COLO668 (cell line): ENCODE measurements at regions not wholly inside any gene's neighbourhood (a gene's known extent, or its start where the extent isn't known, plus 50 kb on each side); places are given as distances from the start of the nearest gene placed in this dataset.

ENCODE experiments used
- DNase-seq: peaks from one replicate; lab custom pipeline; 2025; ENCODE audit not compliant: unreplicated experiment; lab: John Stamatoyannopoulos, UW

DNA sequence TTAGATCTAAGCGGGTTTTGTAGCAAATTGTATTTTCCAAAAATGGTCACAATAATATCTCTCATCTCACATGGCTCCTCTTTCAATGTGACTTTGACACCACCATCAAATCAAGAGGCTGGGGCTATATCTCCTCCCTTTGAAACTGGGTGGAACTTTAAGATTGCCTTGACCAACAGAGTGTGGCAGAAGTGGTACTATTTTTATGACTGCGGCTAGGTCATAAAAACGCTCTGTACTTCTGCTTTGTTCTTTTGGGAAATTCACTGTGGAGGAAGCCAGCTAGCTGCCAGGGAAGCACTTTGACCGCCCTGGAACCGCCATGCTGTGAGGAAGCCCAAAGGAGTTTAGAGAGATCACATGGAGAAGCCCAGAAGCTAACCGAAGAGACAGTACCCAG lies 50.7 kb upstream of the ACOT11 start:
- no peak for DNase-seq

DNA sequence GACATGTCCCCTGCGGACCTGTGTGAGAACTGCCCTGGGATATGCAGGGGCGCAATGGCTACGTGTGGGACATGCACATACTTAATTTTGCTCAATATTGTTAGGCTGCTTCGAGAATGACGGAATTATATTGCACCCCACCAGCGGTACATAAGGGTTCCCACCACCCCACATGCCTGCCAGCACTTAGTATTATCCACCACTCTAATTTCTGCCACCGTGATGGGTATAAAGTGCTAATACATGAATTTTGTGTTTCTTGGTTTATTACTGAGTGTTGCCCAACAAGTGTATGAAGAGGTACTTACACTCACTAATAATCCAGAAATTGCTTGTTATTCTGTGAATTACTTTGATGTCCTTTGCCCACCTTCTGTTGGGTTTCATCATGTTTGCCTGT lies 52.1 kb upstream of the ACOT11 start:
- DNase-seq, result no peak

DNA sequence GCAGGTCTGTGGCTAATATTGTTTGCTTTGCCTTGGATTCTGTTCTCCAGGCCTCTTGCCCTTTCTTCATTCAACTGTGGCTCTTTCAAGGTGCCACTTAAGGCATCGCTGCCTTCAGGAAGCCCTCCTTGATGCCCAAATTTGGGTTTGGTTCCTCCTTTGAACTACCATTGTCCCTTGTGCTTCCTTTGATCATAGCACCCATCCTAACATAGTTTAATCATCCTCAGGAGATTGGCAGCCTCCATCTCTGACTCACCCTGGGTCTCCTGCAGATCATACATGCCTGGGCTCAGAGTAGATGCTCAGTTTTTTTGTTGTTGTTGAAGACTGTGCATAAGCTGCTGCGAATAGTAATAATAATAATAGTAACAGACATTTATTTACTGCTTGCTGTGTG lies 54.4 kb upstream of the ACOT11 start:
- no peak for DNase-seq

DNA sequence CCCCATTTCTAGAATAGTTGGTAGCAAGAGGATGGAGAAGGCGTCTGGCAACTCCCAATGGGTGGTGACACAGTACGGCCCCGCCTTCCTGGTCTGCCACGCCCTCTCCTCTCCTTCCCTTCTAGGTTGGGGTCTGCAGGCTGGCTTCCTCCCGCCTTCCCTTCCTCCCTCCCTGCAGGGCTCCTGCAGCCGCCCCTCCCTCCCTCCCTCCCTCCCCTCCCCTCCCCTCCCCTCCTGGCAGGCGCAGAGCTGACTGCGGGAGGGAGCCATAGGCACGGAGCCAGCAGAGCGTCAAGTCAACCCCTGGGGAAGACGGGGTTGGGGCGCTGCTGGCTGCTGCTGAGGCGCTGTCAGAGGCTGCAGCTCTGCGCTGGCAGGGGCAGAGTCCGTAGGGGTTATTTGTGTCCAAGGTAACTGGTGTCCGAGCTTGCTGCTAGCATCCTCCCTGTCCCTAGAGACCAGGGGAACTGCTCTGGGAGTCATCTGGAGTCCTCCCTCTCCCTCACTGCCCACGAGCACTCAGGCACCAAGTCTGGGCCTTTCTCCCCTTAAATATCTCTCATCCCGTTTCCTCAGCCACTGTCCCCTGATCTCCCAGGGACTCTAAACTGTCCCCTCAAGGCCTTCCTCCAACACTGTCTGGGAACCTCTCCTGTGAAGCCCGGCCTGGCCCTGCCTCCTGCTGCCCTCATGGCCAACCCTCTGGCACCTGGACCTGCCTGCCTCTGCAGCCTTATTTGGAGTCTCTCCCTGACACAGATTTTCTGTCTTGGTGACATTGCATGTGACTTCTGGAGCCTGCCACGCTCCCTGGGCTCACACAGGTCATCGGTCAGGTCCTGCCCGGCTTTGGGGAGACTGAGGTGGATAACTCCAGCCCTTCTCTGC lies 57.4 kb upstream of the ACOT11 start:
- no peak for DNase-seq

DNA sequence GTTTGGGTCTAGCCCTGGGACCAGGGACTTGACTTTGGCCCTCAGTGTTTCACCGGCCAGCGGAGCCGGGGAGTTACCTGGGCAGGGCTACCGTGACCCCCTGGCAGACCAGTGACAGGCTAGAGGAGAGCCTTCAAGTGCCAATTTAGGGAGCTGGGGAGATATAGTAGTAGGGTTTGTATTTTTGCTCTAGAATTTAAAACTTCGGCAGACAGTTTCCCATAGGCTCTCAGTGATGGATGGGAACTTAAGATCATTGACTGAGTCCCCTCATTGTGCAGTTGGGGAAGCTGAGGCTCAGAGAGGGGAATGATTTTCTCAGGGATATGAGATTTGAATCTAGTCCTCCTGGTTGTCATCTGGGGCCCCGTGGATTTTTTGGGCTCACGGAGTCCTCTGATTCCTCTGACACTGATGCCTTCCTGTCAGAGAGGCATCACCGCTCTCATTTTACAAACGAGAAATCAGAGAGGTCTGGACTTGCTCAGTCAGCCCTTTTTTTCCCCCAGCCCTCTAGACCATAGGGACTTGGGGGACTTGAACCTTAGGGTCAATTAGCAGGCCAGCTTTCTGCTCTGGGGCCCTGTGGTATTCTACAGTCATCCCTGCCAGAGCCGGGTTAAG lies 58.3 kb upstream of the ACOT11 start:
- DNase-seq, result no peak

DNA sequence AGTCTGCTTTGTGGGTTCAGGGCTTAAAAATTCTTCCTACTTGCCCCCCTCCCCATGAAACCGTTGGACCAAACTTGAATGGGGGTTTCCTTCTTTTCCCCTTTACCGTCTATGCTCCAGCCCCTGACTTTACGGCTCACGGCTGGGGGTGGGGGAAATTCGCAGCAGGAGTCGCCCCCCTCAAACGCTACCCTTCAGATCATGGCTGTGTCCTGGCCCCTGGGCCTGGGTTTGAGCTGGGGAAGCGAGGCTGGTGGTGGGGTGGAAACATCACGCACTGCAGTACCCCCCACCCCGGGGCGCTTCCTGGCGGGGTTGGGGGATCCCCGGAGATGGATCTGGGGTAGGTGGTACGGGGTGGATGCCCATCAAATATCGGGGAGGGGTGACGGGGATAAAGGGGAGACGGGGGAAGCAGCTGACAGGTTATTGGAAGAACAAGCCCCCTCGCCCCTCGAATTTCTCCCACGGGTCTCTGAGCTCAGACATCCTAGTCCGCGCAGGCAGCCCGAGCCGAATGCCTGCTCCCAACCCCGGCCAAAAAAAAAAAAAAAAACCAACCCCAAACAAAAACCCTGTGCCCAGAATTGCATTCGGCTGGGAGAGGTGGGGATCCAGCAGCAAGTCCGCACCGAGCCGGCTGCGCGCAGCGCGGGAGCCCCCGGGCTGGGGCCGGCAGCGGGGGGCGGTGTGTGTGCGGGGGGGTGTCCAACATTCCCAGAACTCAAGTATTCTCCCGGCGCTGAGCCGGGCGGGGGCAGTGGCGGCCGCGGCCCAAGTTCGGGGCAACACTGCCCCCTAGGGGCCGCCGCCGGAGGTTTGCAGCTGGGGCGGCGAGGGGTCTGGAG lies 59.0 kb upstream of the ACOT11 start:
- peak; percentile 91 for DNase-seq

DNA sequence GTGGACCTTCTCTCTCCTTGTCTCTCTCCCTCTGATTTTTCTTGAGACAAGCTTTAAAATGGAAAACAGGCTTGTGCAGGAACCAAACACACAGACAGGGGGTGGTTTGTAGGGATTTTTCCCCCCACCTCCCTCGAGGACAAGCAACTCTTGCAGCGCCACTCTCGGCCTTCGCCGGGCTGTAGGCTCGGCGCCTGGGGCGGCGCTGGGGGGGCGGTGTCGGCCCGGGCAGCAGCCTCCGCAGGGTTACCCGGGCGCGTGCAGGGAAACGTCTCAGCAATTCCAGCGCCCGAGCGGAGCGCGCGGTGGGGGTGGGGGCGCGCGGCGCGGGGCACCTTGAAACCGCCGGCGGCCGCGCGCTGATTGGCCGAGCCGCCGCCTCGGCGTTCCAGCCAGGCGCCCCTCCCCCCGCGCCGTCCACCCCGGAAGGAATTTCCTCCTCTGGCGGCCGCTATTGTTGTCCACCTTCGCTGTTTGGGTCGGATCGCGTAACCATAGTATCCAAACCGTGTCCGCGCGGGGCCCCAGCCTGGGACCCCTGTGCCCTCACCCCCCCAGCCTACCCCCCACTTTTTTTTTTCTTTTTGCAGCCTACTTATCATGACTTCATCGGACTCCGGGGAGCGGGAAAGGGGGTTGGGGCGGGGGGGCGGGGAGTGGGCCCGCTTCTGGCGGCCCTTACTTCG lies 59.8 kb upstream of the ACOT11 start:
- DNase-seq, result peak; percentile 99

DNA sequence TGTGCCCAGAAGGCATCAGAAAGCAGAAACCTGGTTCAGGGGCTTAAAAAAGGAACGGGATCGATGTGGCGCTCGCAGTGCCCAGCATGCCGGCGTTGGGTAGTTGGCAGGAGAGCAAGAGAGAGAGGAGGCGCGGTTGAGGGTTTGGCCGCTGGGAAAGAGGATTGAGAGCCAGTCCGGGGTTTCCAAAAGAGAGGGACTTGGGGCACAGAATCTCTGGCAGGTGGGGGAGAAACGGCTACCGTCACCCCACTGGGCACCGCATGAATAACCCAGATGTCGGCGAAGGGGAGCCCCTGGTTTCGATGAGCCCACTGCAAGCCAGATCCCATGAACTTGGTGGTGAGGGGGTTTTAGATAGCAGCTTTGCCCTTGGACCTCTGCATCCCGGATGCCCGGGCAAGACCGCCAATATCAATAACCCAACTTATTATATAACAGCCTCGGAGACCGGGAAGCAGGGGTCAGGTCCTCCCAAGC lies 60.4 kb upstream of the ACOT11 start:
- DNase-seq, result peak; percentile 58

DNA sequence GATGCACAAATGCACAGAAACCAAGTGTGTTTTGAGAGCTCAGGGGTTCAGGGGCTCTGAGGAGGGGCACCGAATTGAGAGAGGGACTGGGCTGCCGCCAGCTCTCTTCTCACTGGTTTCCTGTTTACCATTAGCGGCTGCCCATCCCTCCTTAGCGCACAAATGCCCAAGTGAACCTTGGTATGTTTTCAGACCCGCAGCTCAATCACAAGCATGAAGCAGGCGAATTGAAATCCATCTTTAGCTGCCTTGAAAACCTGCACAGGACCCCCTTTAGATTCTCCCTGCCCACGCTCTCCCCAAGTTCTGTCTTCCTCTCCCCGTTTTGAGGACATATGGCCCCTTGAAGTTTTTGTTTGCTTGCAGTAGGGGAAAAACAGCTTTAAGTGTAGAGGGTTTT lies 61.1 kb upstream of the ACOT11 start:
- peak; percentile 41 for DNase-seq

DNA sequence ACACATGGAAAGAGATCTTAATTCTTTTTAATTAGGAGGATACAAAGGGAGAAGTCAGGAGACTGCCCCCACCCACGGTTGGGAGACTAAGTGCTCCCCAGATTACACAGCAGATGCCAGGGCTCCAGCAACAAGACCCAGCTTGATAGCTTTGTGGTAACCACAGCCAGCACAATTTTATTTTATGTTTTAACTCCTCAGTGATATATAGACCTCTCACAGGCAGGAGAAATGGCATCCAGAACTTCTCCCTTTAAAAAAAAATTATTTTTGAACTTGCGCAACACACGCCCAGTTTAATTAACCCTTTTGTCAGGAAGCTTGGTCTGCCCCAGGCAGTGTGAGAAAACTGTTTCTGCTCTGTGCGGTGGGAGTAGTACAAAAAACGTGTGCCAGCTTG lies 62.6 kb upstream of the ACOT11 start:
- DNase-seq, result no peak

DNA sequence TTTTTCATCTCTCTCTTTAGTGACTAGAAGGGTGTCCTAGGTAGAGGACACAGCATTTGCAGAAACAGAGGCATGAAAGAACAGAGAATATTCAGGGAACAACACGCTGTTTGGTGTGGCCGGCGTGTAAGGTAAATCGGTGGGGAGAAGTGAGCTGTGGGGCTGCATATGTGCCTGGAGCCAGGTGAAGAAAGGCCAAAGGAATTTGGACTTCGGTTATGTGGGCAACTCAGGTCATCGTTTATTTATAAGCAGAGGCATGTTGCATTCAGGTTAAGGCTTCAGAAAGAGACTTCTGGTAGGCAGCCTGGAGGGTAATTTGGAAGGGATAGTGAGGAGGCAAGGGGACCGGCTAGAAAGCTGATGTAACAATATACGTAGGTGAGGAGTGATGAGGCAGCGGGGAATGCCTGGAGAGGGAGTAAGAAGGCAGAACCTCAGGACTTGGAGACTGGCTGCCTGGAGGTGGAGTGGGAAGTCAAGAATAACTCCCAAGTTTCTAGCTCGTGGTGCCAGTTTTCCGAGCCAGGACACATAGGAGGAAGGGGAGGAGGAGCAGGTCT lies 64.1 kb upstream of the ACOT11 start:
- no peak for DNase-seq

DNA sequence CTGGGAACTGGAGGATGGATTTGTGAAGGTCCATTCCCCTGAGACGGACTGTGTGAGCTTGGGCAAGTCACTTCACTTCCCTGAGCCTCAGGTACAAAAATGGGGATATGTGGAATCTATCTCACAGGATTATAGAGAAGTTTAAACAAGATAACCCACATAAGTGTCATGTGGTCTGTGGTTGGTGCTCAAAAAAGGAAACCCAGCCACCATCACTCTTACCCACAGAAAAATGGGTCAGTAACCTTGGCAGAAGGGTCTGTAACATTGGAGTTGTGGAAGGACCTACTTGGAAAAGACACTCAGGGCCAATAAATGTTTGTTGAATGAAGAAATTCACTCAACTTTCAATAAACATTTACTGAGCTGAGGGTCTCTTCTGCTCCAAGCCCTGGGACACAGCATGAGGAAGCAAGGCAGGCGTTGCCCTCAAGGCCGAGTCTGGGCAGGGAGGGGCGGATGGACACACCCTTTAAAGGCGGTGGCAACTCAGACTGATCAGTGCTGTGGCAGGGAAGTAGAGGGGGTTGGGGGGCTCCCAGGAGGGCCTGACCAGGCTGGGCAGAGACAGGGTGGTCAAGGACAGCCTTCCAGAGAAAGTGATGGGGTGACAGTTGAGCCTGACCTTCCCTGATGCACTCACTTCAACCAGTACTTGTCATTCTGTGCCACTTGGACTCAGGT lies 66.7 kb upstream of the ACOT11 start:
- DNase-seq, result no peak

DNA sequence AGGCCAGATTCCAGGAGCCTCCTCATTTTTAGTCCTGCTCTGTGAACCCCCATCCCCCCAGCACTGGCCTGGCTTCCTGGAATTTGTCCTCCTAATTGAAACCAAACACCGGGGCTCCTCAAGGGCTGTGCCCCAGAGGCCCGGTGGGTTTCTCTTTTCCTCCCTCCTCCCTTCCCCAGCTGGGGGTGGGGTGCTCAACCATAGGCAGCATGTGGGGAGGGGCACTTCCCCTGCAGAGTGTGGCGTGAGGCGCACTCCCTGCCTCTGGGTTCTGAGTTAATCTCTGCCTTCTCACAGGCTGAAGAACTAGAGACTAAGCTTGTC lies 67.5 kb upstream of the ACOT11 start:
- DNase-seq, result no peak

DNA sequence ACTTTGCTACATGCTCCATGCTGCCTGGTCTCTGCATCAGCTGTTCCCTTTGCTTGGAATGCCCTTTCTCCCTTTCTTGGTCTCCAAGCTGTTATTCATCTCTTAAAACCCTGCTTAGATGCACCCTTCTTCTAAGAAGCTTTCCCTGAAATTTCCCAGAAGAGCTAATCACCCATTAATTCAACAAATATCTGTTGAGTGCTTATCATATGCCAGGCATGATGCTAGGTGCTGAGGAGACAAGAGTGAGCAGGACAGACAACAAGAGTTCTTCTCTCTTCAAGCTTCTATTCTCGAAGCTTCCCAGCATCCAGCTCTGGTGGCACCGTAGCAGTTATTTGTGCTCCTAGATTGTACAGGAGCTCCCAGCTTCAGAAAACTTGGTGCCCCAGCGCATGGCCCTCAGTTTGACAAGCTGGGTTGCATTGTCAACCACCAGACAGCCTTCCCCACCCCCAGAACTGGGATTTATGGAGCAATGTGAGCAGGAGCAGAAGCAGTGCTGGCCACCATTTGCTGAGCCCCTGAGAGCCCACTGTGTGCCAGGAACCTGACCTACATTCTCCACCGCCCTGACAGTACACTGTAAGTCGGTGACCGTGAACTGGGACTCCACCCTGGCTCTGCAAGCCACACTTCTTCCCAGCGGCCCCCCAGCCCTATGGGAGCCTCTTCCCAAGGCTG lies 68.0 kb upstream of the ACOT11 start:
- DNase-seq, result no peak

DNA sequence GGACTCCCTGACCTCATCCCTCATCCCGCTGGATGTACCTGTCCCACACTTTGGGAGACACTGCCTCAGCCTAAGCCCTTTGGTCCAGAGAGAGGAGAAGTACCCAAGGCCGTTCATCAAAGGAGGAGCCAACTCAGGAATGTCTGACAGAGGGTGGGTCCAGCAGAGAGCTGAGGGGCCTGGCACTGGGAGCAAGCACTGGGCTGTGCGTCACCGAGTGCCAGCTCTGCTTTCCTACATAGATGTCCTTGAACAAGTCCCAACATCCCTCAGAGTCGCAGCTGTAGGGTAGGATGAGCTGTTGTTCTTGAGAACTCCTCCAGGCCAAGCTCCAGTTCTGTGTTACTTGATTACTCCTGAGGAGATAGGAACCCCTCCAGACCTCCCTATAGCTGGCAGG lies 68.8 kb upstream of the ACOT11 start:
- no peak for DNase-seq

DNA sequence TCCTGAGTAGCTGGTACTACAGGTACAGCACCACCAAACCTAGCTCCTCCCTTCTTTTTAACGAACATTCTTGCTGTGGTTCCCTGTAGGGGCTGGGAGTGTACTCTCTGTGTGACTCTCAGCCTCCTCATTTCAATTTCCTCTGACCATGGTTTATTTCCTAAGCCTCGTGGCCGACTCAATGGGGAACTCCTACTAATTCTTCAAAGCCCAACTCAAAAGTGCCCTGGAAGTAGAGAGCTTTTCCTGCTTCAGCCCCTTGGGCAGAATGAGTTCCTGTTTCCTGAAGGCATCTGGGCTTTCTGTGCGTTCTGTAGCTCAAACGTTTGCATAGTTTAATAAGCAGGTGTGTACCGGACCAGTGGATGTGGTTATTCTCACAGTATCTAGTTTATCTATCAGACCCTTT lies 70.9 kb upstream of the ACOT11 start:
- DNase-seq, result no peak

DNA sequence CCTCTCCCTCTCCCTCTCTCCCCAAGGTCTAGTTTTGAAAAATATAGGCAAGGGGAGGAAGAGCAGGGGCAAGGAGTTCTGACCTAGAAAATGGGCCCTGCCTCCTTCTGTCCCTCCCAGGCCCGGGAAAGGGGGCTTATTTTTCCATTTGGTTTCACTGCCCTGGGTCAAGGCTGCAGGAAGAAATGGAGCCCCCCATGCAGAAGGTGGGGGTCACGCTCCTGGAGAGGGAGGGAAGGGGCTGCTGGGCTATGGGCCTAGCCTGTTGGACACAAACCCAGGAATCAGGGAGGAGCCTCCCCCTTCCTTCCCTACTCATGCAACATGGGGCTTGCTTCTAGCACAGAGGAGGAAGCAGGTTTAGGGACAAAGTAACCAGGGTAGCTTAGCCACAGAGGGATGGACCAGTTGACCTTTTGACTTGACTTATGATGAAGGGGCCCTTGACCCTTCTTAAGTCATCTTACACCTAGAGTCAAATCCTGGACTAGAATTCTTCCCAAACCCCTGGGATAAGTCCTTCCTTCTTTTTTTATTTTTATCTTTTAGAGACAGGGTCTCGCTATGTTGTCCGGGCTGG lies 70.4 kb upstream of the SSBP3 start:
- no peak for DNase-seq

DNA sequence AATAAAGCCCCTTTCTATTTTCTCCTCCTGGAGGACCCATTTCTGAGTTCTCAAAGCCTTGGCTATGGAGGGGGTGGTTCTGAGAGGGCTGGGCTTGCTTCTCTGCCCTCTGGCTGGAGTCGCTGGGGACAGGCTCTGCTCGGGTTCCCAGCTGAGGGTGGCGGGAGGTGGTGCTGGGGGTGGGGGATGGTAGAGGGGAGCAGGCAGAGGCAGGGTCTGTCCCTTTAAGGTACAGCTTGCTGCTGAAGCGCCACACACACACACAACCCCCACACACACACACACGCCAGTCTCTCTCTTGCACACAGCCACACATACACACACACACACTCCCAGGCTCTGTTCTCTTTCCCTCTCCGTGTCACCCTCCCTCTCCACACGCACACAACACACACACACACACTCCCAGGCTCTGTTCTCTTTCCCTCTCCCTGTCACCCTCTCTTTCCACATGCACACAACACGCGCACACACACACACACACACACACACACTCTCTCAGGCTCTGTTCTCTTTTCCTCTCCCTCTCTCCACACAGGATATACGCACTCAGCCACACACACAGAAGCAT lies 69.8 kb upstream of the SSBP3 start:
- no peak for DNase-seq

DNA sequence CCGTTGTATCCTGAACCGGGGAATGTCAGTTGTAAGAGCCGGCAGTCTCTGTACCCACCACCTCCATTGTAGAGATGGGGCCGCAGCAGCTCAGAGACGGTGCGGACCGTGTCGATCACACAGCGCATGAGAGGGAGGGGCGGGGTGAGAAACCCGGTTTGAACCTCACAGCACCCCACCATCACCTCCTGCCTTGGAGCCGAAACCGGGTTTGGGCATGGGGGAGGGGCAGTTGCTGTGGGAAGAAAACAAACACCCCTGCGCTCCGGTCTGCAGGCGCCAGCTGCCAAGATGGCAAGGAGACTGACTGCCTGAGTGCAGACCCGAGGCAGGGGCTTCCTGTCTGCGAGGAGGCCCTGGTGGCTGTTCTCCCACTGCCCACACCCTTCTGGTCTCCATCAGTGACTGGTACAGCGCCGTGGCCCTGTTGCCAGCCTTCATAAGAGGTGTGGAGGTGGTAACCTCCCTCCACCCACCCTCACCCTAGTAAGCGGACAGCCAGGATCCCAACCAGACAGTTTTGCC lies 69.2 kb upstream of the SSBP3 start:
- DNase-seq, result peak; percentile 78
